ENCODE measurements at regions not wholly inside any gene's neighbourhood (a gene's known extent, or its start where the extent isn't known, plus 50 kb on each side); places are given as distances from the start of the nearest gene placed in this dataset.

DNA sequence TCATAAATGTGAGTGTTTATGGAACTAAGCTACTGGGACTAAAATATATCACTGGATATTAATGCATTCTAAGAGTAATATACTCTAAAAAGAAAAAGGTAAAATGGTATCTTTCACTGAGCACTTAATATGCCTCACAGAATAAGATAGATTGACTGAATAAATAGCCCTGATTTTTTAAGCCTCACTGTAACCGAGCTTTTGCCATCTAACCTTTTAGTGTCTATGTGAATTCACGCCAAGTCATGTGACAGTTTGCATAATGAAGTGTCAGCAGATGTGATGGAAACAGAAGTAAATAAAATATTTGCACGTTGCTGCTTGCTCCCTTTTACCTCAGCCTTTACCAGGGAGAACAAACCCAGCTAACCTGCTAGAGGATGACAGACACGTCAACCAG, 119.7 kb upstream of the NWD2 start:
- TF ChIP-seq POLR2A (IDR thresholded peaks at IDR 0.05; ENCODE audit: low read length) = no peak
- no peak for TF ChIP-seq GATA1 (IDR thresholded peaks at IDR 0.05; ENCODE audit: low read depth, low read length)
